Ishikawa (cell line): ENCODE measurements at regions not wholly inside any gene's neighbourhood (a gene's known extent, or its start where the extent isn't known, plus 50 kb on each side); places are given as distances from the start of the nearest gene placed in this dataset.

Experiments
- CEBPB ChIP-seq: IDR thresholded peaks from 2 replicates; pipeline ENCODE4 v1.6.1; 2012
- CREB1 ChIP-seq: IDR thresholded peaks from 2 replicates; pipeline ENCODE4 v1.6.1; 2012; ENCODE audit warnings: low read depth
- EGR1 ChIP-seq: IDR thresholded peaks from 2 replicates; pipeline ENCODE4 v1.6.1; 2012
- EP300 ChIP-seq: IDR thresholded peaks from 2 replicates; pipeline ENCODE4 v1.6.1; 2012; ENCODE audit warnings: borderline replicate concordance
- FOXM1 ChIP-seq: IDR thresholded peaks from 2 replicates; pipeline ENCODE4 v1.6.1; 2012; ENCODE audit warnings: low read depth, borderline replicate concordance
- MAX ChIP-seq: IDR thresholded peaks from 2 replicates; pipeline ENCODE4 v1.6.1; 2012
- NFIC ChIP-seq: IDR thresholded peaks from 2 replicates; pipeline ENCODE4 v1.6.1; 2012
- RAD21 ChIP-seq: IDR thresholded peaks from 2 replicates; pipeline ENCODE4 v1.6.1; 2012; ENCODE audit warnings: low read depth
- TAF1 ChIP-seq: IDR thresholded peaks from 2 replicates; pipeline ENCODE4 v1.6.1; 2012; ENCODE audit warnings: low read depth, mild to moderate bottlenecking
- TCF12 ChIP-seq: IDR thresholded peaks from 2 replicates; pipeline ENCODE4 v1.6.1; 2012; ENCODE audit warnings: low read depth
- TEAD4 ChIP-seq: IDR thresholded peaks from 2 replicates; pipeline ENCODE4 v1.6.1; 2012
- YY1 ChIP-seq: IDR thresholded peaks from 2 replicates; pipeline ENCODE4 v1.6.1; 2012; ENCODE audit warnings: low read depth
- ZBTB7A ChIP-seq: IDR thresholded peaks from 2 replicates; pipeline ENCODE4 v1.6.1; 2012; ENCODE audit warnings: low read depth
- TF ChIP-seq, protein P1 (sequence below): IDR thresholded peaks from 2 replicates; pipeline ENCODE4 v1.6.1; 2012; ENCODE audit warnings: low read depth, mild to moderate bottlenecking
- TF ChIP-seq, protein P2 (sequence below): IDR thresholded peaks from 2 replicates; pipeline ENCODE4 v1.6.1; 2012

DNA sequence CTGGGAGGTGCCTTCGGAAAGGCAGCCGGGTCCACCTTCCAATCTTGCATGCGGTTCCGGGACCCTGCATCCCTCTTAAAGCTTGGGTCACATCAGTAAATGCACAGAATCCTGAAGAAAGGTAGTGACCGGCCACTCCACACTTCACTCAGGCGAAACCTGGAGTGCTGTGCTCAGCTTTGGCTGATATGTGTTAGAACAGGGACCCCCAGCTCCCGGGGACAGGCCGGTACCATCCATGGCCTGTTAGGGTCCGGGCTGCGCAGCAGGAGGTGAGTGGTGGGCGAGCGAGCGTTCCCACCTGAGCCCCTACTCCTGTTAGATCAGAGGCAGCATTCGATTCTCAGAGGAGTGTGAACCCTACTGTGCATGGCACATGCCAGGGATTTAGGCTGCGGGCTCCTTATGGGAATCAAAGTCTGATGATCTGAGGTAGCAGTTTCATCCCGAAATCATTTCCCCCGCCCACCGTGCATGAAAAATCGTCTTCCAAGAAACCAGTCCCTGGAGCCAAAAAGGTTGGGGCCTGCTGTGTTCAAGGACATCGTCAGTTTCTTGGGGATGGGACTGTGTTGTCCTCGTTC lies 143.0 kb downstream of the ERMARD start:
- no peak for TF ChIP-seq NFIC
- no peak for TF ChIP-seq EP300
- no peak for TF ChIP-seq YY1
- no peak for TF ChIP-seq TEAD4
- TF ChIP-seq EGR1: no peak
- no peak for TF ChIP-seq MAX
- no peak for TF ChIP-seq ZBTB7A
- no peak for TF ChIP-seq CREB1
- TF ChIP-seq, protein P1, sequence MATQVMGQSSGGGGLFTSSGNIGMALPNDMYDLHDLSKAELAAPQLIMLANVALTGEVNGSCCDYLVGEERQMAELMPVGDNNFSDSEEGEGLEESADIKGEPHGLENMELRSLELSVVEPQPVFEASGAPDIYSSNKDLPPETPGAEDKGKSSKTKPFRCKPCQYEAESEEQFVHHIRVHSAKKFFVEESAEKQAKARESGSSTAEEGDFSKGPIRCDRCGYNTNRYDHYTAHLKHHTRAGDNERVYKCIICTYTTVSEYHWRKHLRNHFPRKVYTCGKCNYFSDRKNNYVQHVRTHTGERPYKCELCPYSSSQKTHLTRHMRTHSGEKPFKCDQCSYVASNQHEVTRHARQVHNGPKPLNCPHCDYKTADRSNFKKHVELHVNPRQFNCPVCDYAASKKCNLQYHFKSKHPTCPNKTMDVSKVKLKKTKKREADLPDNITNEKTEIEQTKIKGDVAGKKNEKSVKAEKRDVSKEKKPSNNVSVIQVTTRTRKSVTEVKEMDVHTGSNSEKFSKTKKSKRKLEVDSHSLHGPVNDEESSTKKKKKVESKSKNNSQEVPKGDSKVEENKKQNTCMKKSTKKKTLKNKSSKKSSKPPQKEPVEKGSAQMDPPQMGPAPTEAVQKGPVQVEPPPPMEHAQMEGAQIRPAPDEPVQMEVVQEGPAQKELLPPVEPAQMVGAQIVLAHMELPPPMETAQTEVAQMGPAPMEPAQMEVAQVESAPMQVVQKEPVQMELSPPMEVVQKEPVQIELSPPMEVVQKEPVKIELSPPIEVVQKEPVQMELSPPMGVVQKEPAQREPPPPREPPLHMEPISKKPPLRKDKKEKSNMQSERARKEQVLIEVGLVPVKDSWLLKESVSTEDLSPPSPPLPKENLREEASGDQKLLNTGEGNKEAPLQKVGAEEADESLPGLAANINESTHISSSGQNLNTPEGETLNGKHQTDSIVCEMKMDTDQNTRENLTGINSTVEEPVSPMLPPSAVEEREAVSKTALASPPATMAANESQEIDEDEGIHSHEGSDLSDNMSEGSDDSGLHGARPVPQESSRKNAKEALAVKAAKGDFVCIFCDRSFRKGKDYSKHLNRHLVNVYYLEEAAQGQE: no peak
- TF ChIP-seq FOXM1: no peak
- TF ChIP-seq CEBPB: no peak
- TF ChIP-seq, protein P2, sequence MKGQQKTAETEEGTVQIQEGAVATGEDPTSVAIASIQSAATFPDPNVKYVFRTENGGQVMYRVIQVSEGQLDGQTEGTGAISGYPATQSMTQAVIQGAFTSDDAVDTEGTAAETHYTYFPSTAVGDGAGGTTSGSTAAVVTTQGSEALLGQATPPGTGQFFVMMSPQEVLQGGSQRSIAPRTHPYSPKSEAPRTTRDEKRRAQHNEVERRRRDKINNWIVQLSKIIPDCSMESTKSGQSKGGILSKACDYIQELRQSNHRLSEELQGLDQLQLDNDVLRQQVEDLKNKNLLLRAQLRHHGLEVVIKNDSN: no peak
- no peak for TF ChIP-seq TAF1
- no peak for TF ChIP-seq TCF12
- no peak for TF ChIP-seq RAD21

DNA sequence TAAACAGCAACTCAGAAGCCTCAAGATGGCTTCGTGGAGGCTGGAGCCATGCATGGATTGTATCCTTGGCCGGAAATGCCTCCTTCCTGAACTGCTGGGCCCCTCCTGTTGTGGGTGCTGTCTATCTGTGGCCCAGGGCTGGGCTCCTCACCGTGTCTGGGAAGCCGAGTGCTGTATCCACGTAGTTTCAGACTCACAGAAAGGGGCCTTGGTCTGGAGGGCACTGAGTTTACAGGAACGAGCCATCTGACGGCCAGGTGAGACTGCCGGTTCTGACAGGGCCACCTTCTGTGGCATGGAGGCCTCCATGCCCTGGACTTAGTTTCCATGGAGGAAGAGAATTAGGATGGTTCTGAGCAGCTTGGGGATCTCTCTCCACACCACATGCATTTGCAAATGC lies 142.2 kb downstream of the ERMARD start:
- TF ChIP-seq TEAD4 (no peak), EGR1 (no peak), CEBPB (no peak), RAD21 (no peak), EP300 (no peak), NFIC (no peak), TAF1 (no peak), CREB1 (no peak), TCF12 (no peak), MAX (no peak), ZBTB7A (no peak), FOXM1 (no peak), YY1 (no peak)
- TF ChIP-seq, protein P1: no peak
- TF ChIP-seq, protein P2: no peak

DNA sequence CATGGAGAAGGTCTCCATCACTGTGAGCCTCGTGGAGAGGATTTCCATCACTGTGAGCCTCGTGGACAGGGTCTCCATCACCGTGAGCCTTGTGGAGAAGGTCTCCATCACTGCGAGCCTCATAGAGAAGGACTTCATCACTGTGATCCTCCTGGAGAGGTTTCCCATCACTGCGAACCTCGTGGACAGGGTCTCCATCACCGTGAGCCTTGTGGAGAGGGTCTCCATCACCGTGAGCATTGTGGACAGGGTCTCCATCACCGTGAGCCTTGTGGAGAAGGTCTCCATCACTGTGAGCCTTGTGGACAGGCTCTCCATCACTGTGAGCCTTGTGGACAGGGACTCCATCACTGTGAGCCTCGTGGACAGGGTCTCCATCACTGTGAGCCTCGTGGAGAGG lies 140.4 kb downstream of the ERMARD start:
- TF ChIP-seq, protein P1: no peak
- no peak for TF ChIP-seq ZBTB7A
- no peak for TF ChIP-seq RAD21
- TF ChIP-seq MAX: no peak
- TF ChIP-seq TEAD4: no peak
- TF ChIP-seq EGR1: no peak
- TF ChIP-seq, protein P2: no peak
- no peak for TF ChIP-seq FOXM1
- no peak for TF ChIP-seq EP300
- TF ChIP-seq CEBPB: no peak
- no peak for TF ChIP-seq YY1
- no peak for TF ChIP-seq TAF1
- no peak for TF ChIP-seq NFIC
- no peak for TF ChIP-seq CREB1
- no peak for TF ChIP-seq TCF12

DNA sequence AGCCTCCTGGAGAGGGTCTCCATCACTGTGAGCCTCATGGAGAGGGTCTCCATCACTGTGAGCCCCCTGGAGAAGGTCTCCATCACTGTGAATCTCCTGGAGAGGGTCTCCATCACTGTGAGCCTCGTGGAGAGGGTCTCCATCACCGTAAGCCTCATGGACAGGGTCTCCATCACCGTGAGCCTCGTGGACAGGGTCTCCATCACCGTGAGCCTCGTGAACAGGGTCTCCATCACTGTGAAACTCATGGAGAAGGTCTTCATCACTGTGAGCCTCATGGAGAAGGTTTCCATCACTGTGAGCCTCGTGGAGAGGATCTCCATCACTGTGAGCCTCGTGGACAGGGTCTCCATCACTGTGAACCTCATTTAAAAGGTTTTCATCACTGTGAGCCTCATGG lies 140.0 kb downstream of the ERMARD start:
- TF ChIP-seq TEAD4 (no peak), CREB1 (no peak), ZBTB7A (no peak), CEBPB (no peak), RAD21 (no peak), NFIC (no peak), EGR1 (no peak), TCF12 (no peak), MAX (no peak), YY1 (no peak), FOXM1 (no peak), TAF1 (no peak), EP300 (no peak)
- TF ChIP-seq, protein P2: no peak
- TF ChIP-seq, protein P1: no peak
